ENCODE measurements at regions not wholly inside any gene's neighbourhood (a gene's known extent, or its start where the extent isn't known, plus 50 kb on each side); places are given as distances from the start of the nearest gene placed in this dataset.

DNA sequence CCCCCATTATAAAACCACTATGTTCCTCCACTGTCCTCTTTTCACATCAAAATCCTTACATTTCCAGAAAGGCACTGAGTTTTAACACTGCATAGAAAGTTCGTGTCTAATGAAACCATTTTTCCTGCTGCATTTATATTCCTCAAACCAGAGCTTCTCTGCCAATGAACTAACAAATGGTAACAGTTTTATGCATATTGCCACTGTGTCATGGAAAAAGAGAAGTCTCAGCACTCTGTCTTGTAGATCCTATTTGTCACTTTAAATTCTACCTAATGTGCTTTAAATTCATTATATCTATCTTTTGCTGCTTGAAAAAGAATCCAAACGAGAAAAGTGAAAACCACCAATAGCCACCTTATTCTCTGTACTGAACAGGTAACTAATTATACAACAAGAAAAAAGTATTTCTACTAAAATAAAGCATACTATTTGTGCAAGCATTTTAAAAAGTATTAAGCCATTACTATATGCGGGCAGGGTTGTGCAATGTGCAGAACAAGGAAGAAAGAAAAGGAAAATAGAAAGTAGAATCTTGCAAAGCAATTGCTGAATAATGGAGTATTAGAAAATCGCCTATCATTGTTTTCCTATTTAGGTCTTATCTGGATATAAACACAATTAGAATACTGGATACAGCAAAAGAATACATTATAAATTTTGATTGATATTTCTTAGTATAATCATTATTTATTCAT is 328.9 kb downstream of the ZEB2 start:
- no peak overlapping the region for H3K9ac ChIP-seq (ENCODE audit: insufficient read depth in 1 of 2, low read depth in 2 of 2, low read length in 2 of 2)
- H3K27ac ChIP-seq (ENCODE audit: extremely low read depth, low read depth, low read length) = no peak overlapping the region
- H3K9me1 ChIP-seq (ENCODE audit: control insufficient read depth, insufficient read depth, low read length) = no peaks in the 10 kb centered on the region
- no TSS peak for BruUV-seq (replicated peaks)
- H3K27me3 ChIP-seq (ENCODE audit: control insufficient read depth in 2 of 2, insufficient read depth in 2 of 2, low read length in 2 of 2) = no peaks in the 10 kb centered on the region
- no peaks in the 10 kb centered on the region for H3K9me3 ChIP-seq (replicated peaks; ENCODE audit: control insufficient read depth, insufficient read depth, low read depth, low read length)
- FAIRE-seq (no peak), ATAC-seq (no peak), DNase-seq (ENCODE audit: extremely low read depth in 1 of 4, low spot score in 3 of 4) (no peak)
- no peaks in the 10 kb centered on the region for H3K4me1 ChIP-seq (replicated peaks in 1 of 2; ENCODE audit: control insufficient read depth in 2 of 2, insufficient read depth in 2 of 2, low read length in 2 of 2)
- in situ Hi-C loops (cut with MboI) = no loop called here
- intact Hi-C loops (cut with micrococcal nuclease) = no loop called here
- H2AFZ ChIP-seq (ENCODE audit: low read depth, low read length) = no peak overlapping the region
- ChIA-PET CTCF (ENCODE audit: low intra/inter-chr PET ratio) (no interaction called here), POLR2A (interaction anchor here (0.7 kb wide), 2 partner anchors 66 to 793 kb away, joined by 3 read pairs; no protein-coding TSS in a partner anchor)
- H3K36me3 ChIP-seq (ENCODE audit: control insufficient read depth, insufficient read depth, low read length) = no peaks in the 10 kb centered on the region
- H3K4me2 ChIP-seq (ENCODE audit: insufficient read depth, low read length) = no peak overlapping the region
- H3K4me3 ChIP-seq = no peak overlapping the region
- WGBS (ENCODE audit: insufficient coverage, low coverage, missing lambda C conversion rate) = 31% methylated on average over 4 of the region's 4 CpGs
- no peaks in the 10 kb centered on the region for H4K20me1 ChIP-seq (replicated peaks; ENCODE audit: control insufficient read depth, insufficient read depth, low read length)
- no peaks in the 10 kb centered on the region for H3K79me2 ChIP-seq (ENCODE audit: control insufficient read depth, insufficient read depth, low read length)
- TF ChIP-seq HDAC2 (IDR thresholded peaks at IDR 0.05) = no peak
- no peak for TF ChIP-seq PHTF2 (CRISPR knock-in tag; IDR thresholded peaks at IDR 0.05)
- no peak for TF ChIP-seq NR1H2 (CRISPR knock-in tag; IDR thresholded peaks at IDR 0.05)
- TF ChIP-seq, protein P1, sequence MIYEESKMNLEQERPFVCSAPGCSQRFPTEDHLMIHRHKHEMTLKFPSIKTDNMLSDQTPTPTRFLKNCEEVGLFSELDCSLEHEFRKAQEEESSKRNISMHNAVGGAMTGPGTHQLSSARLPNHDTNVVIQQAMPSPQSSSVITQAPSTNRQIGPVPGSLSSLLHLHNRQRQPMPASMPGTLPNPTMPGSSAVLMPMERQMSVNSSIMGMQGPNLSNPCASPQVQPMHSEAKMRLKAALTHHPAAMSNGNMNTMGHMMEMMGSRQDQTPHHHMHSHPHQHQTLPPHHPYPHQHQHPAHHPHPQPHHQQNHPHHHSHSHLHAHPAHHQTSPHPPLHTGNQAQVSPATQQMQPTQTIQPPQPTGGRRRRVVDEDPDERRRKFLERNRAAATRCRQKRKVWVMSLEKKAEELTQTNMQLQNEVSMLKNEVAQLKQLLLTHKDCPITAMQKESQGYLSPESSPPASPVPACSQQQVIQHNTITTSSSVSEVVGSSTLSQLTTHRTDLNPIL (CRISPR knock-in tag; IDR thresholded peaks at IDR 0.05) = no peak
- no peak for TF ChIP-seq CCNT2 (IDR thresholded peaks at IDR 0.05; ENCODE audit: borderline replicate concordance, extremely low read depth, insufficient read length, low read depth, low read length)
- TF ChIP-seq, protein P2, sequence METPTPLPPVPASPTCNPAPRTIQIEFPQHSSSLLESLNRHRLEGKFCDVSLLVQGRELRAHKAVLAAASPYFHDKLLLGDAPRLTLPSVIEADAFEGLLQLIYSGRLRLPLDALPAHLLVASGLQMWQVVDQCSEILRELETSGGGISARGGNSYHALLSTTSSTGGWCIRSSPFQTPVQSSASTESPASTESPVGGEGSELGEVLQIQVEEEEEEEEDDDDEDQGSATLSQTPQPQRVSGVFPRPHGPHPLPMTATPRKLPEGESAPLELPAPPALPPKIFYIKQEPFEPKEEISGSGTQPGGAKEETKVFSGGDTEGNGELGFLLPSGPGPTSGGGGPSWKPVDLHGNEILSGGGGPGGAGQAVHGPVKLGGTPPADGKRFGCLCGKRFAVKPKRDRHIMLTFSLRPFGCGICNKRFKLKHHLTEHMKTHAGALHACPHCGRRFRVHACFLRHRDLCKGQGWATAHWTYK (CRISPR knock-in tag; IDR thresholded peaks at IDR 0.05) = no peak
- TF ChIP-seq MECOM (CRISPR knock-in tag; IDR thresholded peaks at IDR 0.05) = no peak
- TF ChIP-seq NUFIP1 (IDR thresholded peaks at IDR 0.05; ENCODE audit: partially characterized antibody) = no peak
- no peak for TF ChIP-seq KLF13 (tag; IDR thresholded peaks at IDR 0.05; ENCODE audit: borderline replicate concordance, low read depth)
- no peak for TF ChIP-seq ETS2 (tag; IDR thresholded peaks at IDR 0.05; ENCODE audit: borderline replicate concordance, poor library complexity, severe bottlenecking)
- TF ChIP-seq KAT2B (IDR thresholded peaks at IDR 0.05; ENCODE audit: low read depth, low read length) = no peak
- TF ChIP-seq RB1 (IDR thresholded peaks at IDR 0.05; ENCODE audit: low read depth) = no peak
- TF ChIP-seq BRCA1 (IDR thresholded peaks at IDR 0.05) = no peak
- no peak for TF ChIP-seq BRCA1 (CRISPR knock-in tag; IDR thresholded peaks at IDR 0.05)
